ENCODE measurements at regions not wholly inside any gene's neighbourhood (a gene's known extent, or its start where the extent isn't known, plus 50 kb on each side); places are given as distances from the start of the nearest gene placed in this dataset.

GRCh38 chr3:76645724-76646123, 394.2 kb upstream of the ROBO2 start:
- DNase-seq: no peak

- DNase-seq: no peak
These were observed 392.9 kb upstream of the ROBO2 start for GRCh38 chr3:76646921-76647562.

GRCh38 chr3:76651784-76652183, 388.1 kb upstream of the ROBO2 start:
- DNase-seq: no peak

GRCh38 chr3:76652524-76652923, 387.4 kb upstream of the ROBO2 start:
- DNase-seq: no peak

- no peak for DNase-seq
These were observed 386.2 kb upstream of the ROBO2 start for GRCh38 chr3:76653640-76654251.

- DNase-seq: no peak
These were observed 383.3 kb upstream of the ROBO2 start for GRCh38 chr3:76656531-76657070.

GRCh38 chr3:76657909-76658308, 382.0 kb upstream of the ROBO2 start:
- no peak for DNase-seq

GRCh38 chr3:76661527-76662250, 378.2 kb upstream of the ROBO2 start:
- no peak for DNase-seq

- no peak for DNase-seq
These were observed 375.1 kb upstream of the ROBO2 start for GRCh38 chr3:76664816-76665215.

GRCh38 chr3:76668653-76669052, 371.2 kb upstream of the ROBO2 start:
- DNase-seq: no peak

GRCh38 chr3:76669322-76669721, 370.6 kb upstream of the ROBO2 start:
- no peak for DNase-seq

- DNase-seq: no peak
These were observed 366.7 kb upstream of the ROBO2 start for GRCh38 chr3:76673171-76673570.

GRCh38 chr3:76679541-76679940, 360.4 kb upstream of the ROBO2 start:
- DNase-seq: peak in 1 of 2 experiments; percentile 15

GRCh38 chr3:76683256-76683655, 356.6 kb upstream of the ROBO2 start:
- peak in 1 of 2 experiments; percentile 9 for DNase-seq

- no peak for DNase-seq
These were observed 355.0 kb upstream of the ROBO2 start for GRCh38 chr3:76684946-76685345.

- no peak for DNase-seq
These were observed 354.0 kb upstream of the ROBO2 start for GRCh38 chr3:76685858-76686257.

GRCh38 chr3:76687019-76687418, 352.9 kb upstream of the ROBO2 start:
- no peak for DNase-seq

GRCh38 chr3:76694063-76694462, 345.8 kb upstream of the ROBO2 start:
- peak; percentile 82 to 93 for DNase-seq

GRCh38 chr3:76698136-76698706, 341.7 kb upstream of the ROBO2 start:
- no peak for DNase-seq

GRCh38 chr3:76699846-76700245, 340.1 kb upstream of the ROBO2 start:
- DNase-seq: no peak

GRCh38 chr3:76700323-76700722, 339.6 kb upstream of the ROBO2 start:
- DNase-seq: no peak

- no peak for DNase-seq
These were observed 337.2 kb upstream of the ROBO2 start for GRCh38 chr3:76702676-76703075.

- DNase-seq: no peak
These were observed 324.5 kb upstream of the ROBO2 start for GRCh38 chr3:76715426-76715825.

GRCh38 chr3:76723366-76723765, 316.5 kb upstream of the ROBO2 start:
- DNase-seq: no peak

Data from NCI-H524 (cell line).